ENCODE measurements at regions not wholly inside any gene's neighbourhood (a gene's known extent, or its start where the extent isn't known, plus 50 kb on each side); places are given as distances from the start of the nearest gene placed in this dataset.
"Not testable (repeated sequence)": the region's sequence is repeated elsewhere in the genome, so short reads cannot be mapped to it uniquely, and the experiment has no call there.

- no peak for DNase-seq
Measured at GRCh38 chr7:149561072-149561471, 63.5 kb upstream of the ZNF746 start.

GRCh38 chr7:149559711-149560110, 62.1 kb upstream of the ZNF746 start:
- DNase-seq, result no peak

GRCh38 chr7:149558149-149558861, 60.7 kb upstream of the ZNF746 start:
- no peak for DNase-seq

- not testable (repeated sequence) for DNase-seq
Measured at GRCh38 chr7:149556525-149556924, 58.9 kb upstream of the ZNF746 start.

GRCh38 chr7:149554821-149555220, 57.2 kb upstream of the ZNF746 start:
- DNase-seq, result not testable (repeated sequence)

- DNase-seq, result not testable (repeated sequence)
Measured at GRCh38 chr7:149553991-149554390, 56.4 kb upstream of the ZNF746 start.

GRCh38 chr7:149552799-149553198, 55.2 kb upstream of the ZNF746 start:
- no peak for DNase-seq

Data from midbrain (tissue), 1 donor.